Hepatocyte (in vitro differentiated cells): ENCODE measurements at regions not wholly inside any gene's neighbourhood (a gene's known extent, or its start where the extent isn't known, plus 50 kb on each side); places are given as distances from the start of the nearest gene placed in this dataset.

Experiments used
- DNase-seq: peaks from one replicate; pipeline ENCODE4 v3.0.0-alpha.2; 2016; ENCODE audit warnings: low spot score
- H2AFZ ChIP-seq: fragments of 200-600 bp; sonication (generic); 2 replicates; pipeline ENCODE4 v1.6.0; 2016; ENCODE audit warnings: antibody characterized with exemption, mild to moderate bottlenecking
- H3K27ac ChIP-seq: fragments of 200-600 bp; sonication (generic); 2 replicates; pipeline ENCODE4 v1.5.1; 2016; ENCODE audit warnings: mild to moderate bottlenecking
- H3K27me3 ChIP-seq: fragments of 200-600 bp; sonication (generic); 2 replicates; pipeline ENCODE4 v1.6.1; 2016
- H3K36me3 ChIP-seq: fragments of 200-600 bp; sonication (generic); replicated peaks from 2 replicates; pipeline ENCODE4 v1.5.1; 2016; ENCODE audit warnings: low read depth; ENCODE audit not compliant: insufficient read depth
- H3K4me1 ChIP-seq: fragments of 200-600 bp; sonication (generic); 2 replicates; pipeline ENCODE4 v1.5.1; 2016; ENCODE audit warnings: mild to moderate bottlenecking, moderate library complexity; ENCODE audit not compliant: insufficient read depth
- H3K4me2 ChIP-seq: fragments of 200-600 bp; sonication (generic); 2 replicates; pipeline ENCODE4 v1.6.0; 2016
- H3K4me3 ChIP-seq: fragments of 200-600 bp; sonication (generic); 2 replicates; pipeline ENCODE4 v1.5.1; 2016; ENCODE audit warnings: mild to moderate bottlenecking
- H3K79me2 ChIP-seq: fragments of 200-600 bp; sonication (generic); 2 replicates; pipeline ENCODE4 v1.6.0; 2017; ENCODE audit warnings: mild to moderate bottlenecking
- H3K9me2 ChIP-seq: fragments of 200-600 bp; sonication (generic); replicated peaks from 2 replicates; pipeline ENCODE4 v1.6.0; 2017; ENCODE audit warnings: mild to moderate bottlenecking; ENCODE audit not compliant: insufficient read depth
- H3K9me3 ChIP-seq: fragments of 200-600 bp; sonication (generic); 2 replicates; pipeline ENCODE4 v1.5.1; 2016; ENCODE audit warnings: low read depth, mild to moderate bottlenecking
- H4K20me1 ChIP-seq: fragments of 200-600 bp; sonication (generic); 2 replicates; pipeline ENCODE4 v1.6.0; 2016; ENCODE audit warnings: mild to moderate bottlenecking; ENCODE audit not compliant: insufficient read depth, poor library complexity, severe bottlenecking
- CTCF ChIP-seq: fragments of 200-600 bp; sonication (generic); IDR thresholded peaks from 2 replicates; pipeline ENCODE4 v1.5.1; 2016; ENCODE audit warnings: antibody characterized with exemption, mild to moderate bottlenecking; ENCODE audit not compliant: poor library complexity
- EZH2 ChIP-seq: fragments of 200-600 bp; sonication (generic); IDR thresholded peaks from 2 replicates; pipeline ENCODE4 v1.6.1; 2016; ENCODE audit warnings: antibody characterized with exemption, mild to moderate bottlenecking, borderline replicate concordance
- EZH2phosphoT487 ChIP-seq: fragments of 200-600 bp; sonication (generic); IDR thresholded peaks from one replicate; pipeline ENCODE4 v1.6.1; 2018; ENCODE audit warnings: antibody characterized with exemption, mild to moderate bottlenecking, low read depth, moderate library complexity; ENCODE audit not compliant: unreplicated experiment, severe bottlenecking
- WGBS: methylation state at CpG from one replicate; pipeline ENCODE4 v1.1.6; 2016; ENCODE audit warnings: low lambda C conversion rate; ENCODE audit errors: missing lambda C conversion rate; 5-methylcytosine and 5-hydroxymethylcytosine counted together

GRCh38 chr2:147495734-147496133 is 349.1 kb upstream of the ACVR2A start:
- 89% methylated on average over 5 of the region's 5 CpGs for WGBS
- H3K9me3 ChIP-seq, result no peaks in the 10 kb centered on the region

GRCh38 chr2:147492471-147492870 is 352.4 kb upstream of the ACVR2A start:
- H3K9me3 ChIP-seq, result no peaks in the 10 kb centered on the region
- no peak overlapping the region for H3K4me2 ChIP-seq
- H3K9me2 ChIP-seq, result no peaks in the 10 kb centered on the region
- H3K4me3 ChIP-seq, result no peak overlapping the region
- H2AFZ ChIP-seq, result no peak overlapping the region
- 85% methylated on average over 2 of the region's 2 CpGs for WGBS
- peaks cover 17% of the 10 kb centered on the region for H3K4me1 ChIP-seq
- H3K27ac ChIP-seq, result no peak overlapping the region
- TF ChIP-seq EZH2 (no peak), CTCF (no peak), EZH2phosphoT487 (no peak)
- H3K36me3 ChIP-seq, result no peaks in the 10 kb centered on the region
- no peaks in the 10 kb centered on the region for H3K27me3 ChIP-seq
- H3K79me2 ChIP-seq, result no peaks in the 10 kb centered on the region
- no peak for DNase-seq
- no peaks in the 10 kb centered on the region for H4K20me1 ChIP-seq

More at GRCh38 chr2:147495734-147496133, 349.1 kb upstream of the ACVR2A start:
- no peaks in the 10 kb centered on the region for H3K79me2 ChIP-seq
- H2AFZ ChIP-seq, result no peak overlapping the region
- H3K4me2 ChIP-seq, result no peak overlapping the region
- H4K20me1 ChIP-seq, result no peaks in the 10 kb centered on the region
- no peak for DNase-seq
- no peaks in the 10 kb centered on the region for H3K36me3 ChIP-seq
- no peak for TF ChIP-seq CTCF
- no peak for TF ChIP-seq EZH2phosphoT487
- no peak for TF ChIP-seq EZH2
- no peaks in the 10 kb centered on the region for H3K9me2 ChIP-seq
- no peak overlapping the region for H3K4me3 ChIP-seq
- peaks cover 12% of the 10 kb centered on the region for H3K4me1 ChIP-seq
- no peak overlapping the region for H3K27ac ChIP-seq
- no peaks in the 10 kb centered on the region for H3K27me3 ChIP-seq

GRCh38 chr2:147491506-147491905 is 353.3 kb upstream of the ACVR2A start:
- no peaks in the 10 kb centered on the region for H3K36me3 ChIP-seq
- H3K4me1 ChIP-seq, result peaks cover 17% of the 10 kb centered on the region
- 94% methylated on average over 2 of the region's 2 CpGs for WGBS
- no peaks in the 10 kb centered on the region for H3K79me2 ChIP-seq
- H4K20me1 ChIP-seq, result no peaks in the 10 kb centered on the region
- TF ChIP-seq CTCF (no peak), EZH2phosphoT487 (no peak), EZH2 (no peak)
- H3K4me2 ChIP-seq, result no peak overlapping the region
- H3K9me3 ChIP-seq, result no peaks in the 10 kb centered on the region
- H3K9me2 ChIP-seq, result no peaks in the 10 kb centered on the region
- H3K27ac ChIP-seq, result no peak overlapping the region
- no peak overlapping the region for H2AFZ ChIP-seq
- no peak overlapping the region for H3K4me3 ChIP-seq
- DNase-seq, result no peak
- H3K27me3 ChIP-seq, result no peaks in the 10 kb centered on the region
